K562 (cell line): ENCODE measurements at regions not wholly inside any gene's neighbourhood (a gene's known extent, or its start where the extent isn't known, plus 50 kb on each side); places are given as distances from the start of the nearest gene placed in this dataset.

ENCODE experiments used
- ATAC-seq: fragments of 200-7000 bp; cut with Tn5 transposase; 3 replicates; pipeline ENCODE4 v1.9.1; 2020; ENCODE audit warnings: moderate library complexity
- BruUV-seq: library from RNA; stranded (reverse); fragments of 400-500 nt; replicated peaks from 2 replicates; lab custom pipeline; 2021; lab: Mats Ljungman, UMichigan
- CTCF ChIA-PET: fragments of 300-600 bp; formaldehyde crosslinking; extraction: SDS; loops from one replicate; lab custom pipeline; 2021; ENCODE audit warnings: low intra/inter-chr PET ratio; lab: Yijun Ruan, JAX
- POLR2A ChIA-PET: fragments of 300-600, 350-650 bp; sonication (Branson Sonifier 250); formaldehyde crosslinking; extraction: SDS; loops from one replicate; lab custom pipeline; 2021; ENCODE audit warnings: antibody characterized with exemption, inconsistent platforms; lab: Yijun Ruan, JAX
- DNase-seq, 4 experiments: peaks; one replicate each; pipeline versions ENCODE4 v3.0.0 to v3.0.0-alpha.2; 2011 to 2018; ENCODE audit warnings: low spot score in 3 of 4, mixed read lengths in 3 of 4; ENCODE audit errors: extremely low read depth in 1 of 4
- FAIRE-seq: peaks from 2 replicates; lab custom pipeline; 2011; peaks lifted over from hg19 to GRCh38; lab: Jason Lieb, UNC
- H2AFZ ChIP-seq: 2 replicates; pipeline ENCODE4 v1.6.0; 2011; ENCODE audit warnings: low read depth, low read length, control low read depth, inconsistent platforms
- H3K27ac ChIP-seq: fragments of 200-600 bp; 3 replicates; pipeline ENCODE4 v1.8.0; 2011; ENCODE audit warnings: low read depth, mild to moderate bottlenecking, control low read depth, inconsistent platforms, low read length, moderate library complexity, mixed read lengths; ENCODE audit errors: extremely low read depth
- H3K27me3 ChIP-seq, 2 experiments: fragments of 300-600 bp in 1 of 2; 2 replicates in 1 of 2; 3 replicates in 1 of 2; pipeline versions ENCODE4 v1.6.0 to v1.8.0; 2011; ENCODE audit warnings: inconsistent platforms in 2 of 2, low read length in 2 of 2, mild to moderate bottlenecking in 1 of 2, mixed read lengths in 1 of 2, moderate library complexity in 1 of 2; ENCODE audit not compliant: control insufficient read depth in 2 of 2, insufficient read depth in 2 of 2
- H3K36me3 ChIP-seq: fragments of 300-600 bp; 3 replicates; pipeline ENCODE4 v1.8.0; 2011; ENCODE audit warnings: mild to moderate bottlenecking, low read length, inconsistent platforms; ENCODE audit not compliant: control insufficient read depth, insufficient read depth
- H3K4me1 ChIP-seq, 2 experiments: fragments of 200-600 bp in 1 of 2; replicated peaks in 1 of 2; 2 replicates in 1 of 2; 3 replicates in 1 of 2; pipeline versions ENCODE4 v1.5.1 to v1.8.0; 2011; ENCODE audit warnings: inconsistent platforms in 2 of 2, low read length in 2 of 2, mild to moderate bottlenecking in 1 of 2, mixed read lengths in 1 of 2, moderate library complexity in 1 of 2; ENCODE audit not compliant: control insufficient read depth in 2 of 2, insufficient read depth in 2 of 2
- H3K4me2 ChIP-seq: 2 replicates; pipeline ENCODE4 v1.6.1; 2011; ENCODE audit warnings: low read length, control low read depth, inconsistent platforms, mixed read lengths; ENCODE audit not compliant: insufficient read depth
- H3K4me3 ChIP-seq: fragments of 200-600 bp; sonication (generic), shearing (Covaris generic); 2 replicates; pipeline ENCODE4 v1.5.1; 2016; ENCODE audit warnings: control low read depth, inconsistent platforms
- H3K79me2 ChIP-seq: fragments of 200-600 bp; 3 replicates; pipeline ENCODE4 v1.8.0; 2011; ENCODE audit warnings: low read length, inconsistent platforms; ENCODE audit not compliant: control insufficient read depth, insufficient read depth
- H3K9ac ChIP-seq, 2 experiments: 2 replicates each; pipeline versions ENCODE4 v1.6.0 to v1.6.1; 2011; ENCODE audit warnings: low read depth in 2 of 2, low read length in 2 of 2, control low read depth in 1 of 2, inconsistent platforms in 1 of 2, mild to moderate bottlenecking in 1 of 2, mixed read lengths in 1 of 2; ENCODE audit not compliant: insufficient read depth in 1 of 2
- H3K9me1 ChIP-seq: one replicate; pipeline ENCODE4 v1.6.0; 2011; ENCODE audit warnings: inconsistent platforms, mild to moderate bottlenecking, low read length, moderate library complexity; ENCODE audit not compliant: control insufficient read depth, insufficient read depth
- H3K9me3 ChIP-seq: replicated peaks from 2 replicates; pipeline ENCODE4 v1.5.1; 2011; ENCODE audit warnings: low read depth, low read length, inconsistent platforms; ENCODE audit not compliant: control insufficient read depth, insufficient read depth
- H4K20me1 ChIP-seq: replicated peaks from 2 replicates; pipeline ENCODE4 v1.6.1; 2011; ENCODE audit warnings: low read length, inconsistent platforms, mixed read lengths; ENCODE audit not compliant: control insufficient read depth, insufficient read depth
- BRD9 ChIP-seq: fragments of 450-650 bp; IDR thresholded peaks from 2 replicates; pipeline ENCODE4 v1.6.1; 2018; ENCODE audit warnings: low read depth; ENCODE audit not compliant: partially characterized antibody
- CEBPG ChIP-seq, 3 experiments: fragments of 200-800 bp in 1 of 3; sonication (Bioruptor generic) in 1 of 3; sonication (generic) in 1 of 3; formaldehyde crosslinking in 1 of 3; IDR thresholded peaks in 2 of 3; conservative IDR thresholded peaks in 1 of 3; 2 replicates each; pipeline versions ENCODE4 v1.6.1 to v1.8.0; 2016 to 2022; ENCODE audit warnings: missing compliant biosample characterization in 2 of 3, missing genetic modification characterization in 2 of 3, mild to moderate bottlenecking in 1 of 3, missing genetic modification reagents in 1 of 3
- ETV1 ChIP-seq: fragments of 450-650 bp; conservative IDR thresholded peaks from 2 replicates; pipeline ENCODE4 v1.6.1; 2016; ENCODE audit warnings: missing genetic modification characterization, control low read depth, low read depth, missing compliant biosample characterization
- GATAD2A ChIP-seq: fragments of 450-650 bp; IDR thresholded peaks from 2 replicates; pipeline ENCODE4 v1.6.1; 2017
- KHSRP ChIP-seq: fragments of 450-650 bp; IDR thresholded peaks from 2 replicates; pipeline ENCODE4 v1.6.1; 2017
- MED1 ChIP-seq: sonication (generic); formaldehyde crosslinking; IDR thresholded peaks from 2 replicates; pipeline ENCODE4 v1.8.1; 2023; ENCODE audit warnings: missing genetic modification reagents, borderline replicate concordance
- MTA3 ChIP-seq: fragments of 450-650 bp; formaldehyde crosslinking; IDR thresholded peaks from 2 replicates; pipeline ENCODE4 v1.6.1; 2017; ENCODE audit warnings: mild to moderate bottlenecking, borderline replicate concordance
- MTF1 ChIP-seq: fragments of 250-450 bp; sonication (Bioruptor Pico); IDR thresholded peaks from 2 replicates; pipeline ENCODE4 v1.9.0; 2021; ENCODE audit warnings: moderate library complexity, mild to moderate bottlenecking, inconsistent platforms, borderline replicate concordance
- NR3C1 ChIP-seq: sonication (generic); formaldehyde crosslinking; IDR thresholded peaks from 2 replicates; pipeline ENCODE4 v1.8.1; 2022; ENCODE audit warnings: missing genetic modification reagents
- PCBP2 ChIP-seq: fragments of 200-400 bp; formaldehyde crosslinking; IDR thresholded peaks from 2 replicates; pipeline ENCODE4 v1.6.1; 2018; ENCODE audit warnings: low read length, low read depth, mild to moderate bottlenecking, moderate library complexity; ENCODE audit not compliant: poor library complexity, severe bottlenecking
- RBM14 ChIP-seq: fragments of 200-400 bp; formaldehyde crosslinking; IDR thresholded peaks from 2 replicates; pipeline ENCODE4 v1.6.1; 2018; ENCODE audit warnings: low read depth, mild to moderate bottlenecking, low read length, moderate library complexity, borderline replicate concordance; ENCODE audit not compliant: insufficient read depth
- SMARCC2 ChIP-seq: fragments of 450-650 bp; IDR thresholded peaks from 2 replicates; pipeline ENCODE4 v1.6.1; 2017; ENCODE audit warnings: antibody characterized with exemption, moderate library complexity, mild to moderate bottlenecking, low read depth
- TRIM25 ChIP-seq: fragments of 450-650 bp; IDR thresholded peaks from 2 replicates; pipeline ENCODE4 v1.7.0; 2016; ENCODE audit warnings: borderline replicate concordance
- ZBTB12 ChIP-seq: fragments of 250-450 bp; sonication (Bioruptor Pico); IDR thresholded peaks from 2 replicates; pipeline ENCODE4 v1.4.0; 2020
- ZNF785 ChIP-seq: fragments of 250-450 bp; sonication (Bioruptor Pico); IDR thresholded peaks from 2 replicates; pipeline ENCODE4 v1.4.0; 2020; ENCODE audit warnings: mild to moderate bottlenecking
- whole genome bisulfite sequencing: fragments of 100-300 bp; shearing (Covaris generic); methylation state at CpG from one replicate; pipeline ENCODE4 v1.1.6; 2016; ENCODE audit warnings: low coverage, mixed read lengths; ENCODE audit not compliant: insufficient coverage; ENCODE audit errors: missing lambda C conversion rate; 5-methylcytosine and 5-hydroxymethylcytosine counted together
- in situ Hi-C: fragments of 300-500 bp; cut with MboI; formaldehyde crosslinking; loops from 4 replicates; pipeline ENCODE4 v1.15.0; 2018; ENCODE audit warnings: inconsistent platforms, mixed read lengths
- intact Hi-C: fragments of 100-400 bp; cut with micrococcal nuclease; formaldehyde crosslinking; loops from 2 replicates; pipeline ENCODE4 v1.14.2; 2022
- TF ChIP-seq, protein P1 (sequence below): fragments of 250-450 bp; sonication (Bioruptor Pico); IDR thresholded peaks from 2 replicates; pipeline ENCODE4 v1.8.0; 2021; ENCODE audit warnings: borderline replicate concordance, mild to moderate bottlenecking, moderate library complexity; ENCODE audit not compliant: poor library complexity, severe bottlenecking
- TF ChIP-seq, protein P2 (sequence below): fragments of 450-650 bp; conservative IDR thresholded peaks from 2 replicates; pipeline ENCODE4 v1.6.1; 2016; ENCODE audit warnings: missing genetic modification characterization, low read depth, mild to moderate bottlenecking, missing compliant biosample characterization, moderate library complexity

- ChIA-PET CTCF (no interaction called here), POLR2A (no interaction called here)
- ATAC-seq: no peak
- Histone ChIP-seq H3K79me2 (no peaks in the 10 kb centered on the region), H2AFZ (no peak overlapping the region), H3K4me1 (no peaks in the 10 kb centered on the region), H3K36me3 (no peaks in the 10 kb centered on the region), H3K27ac (no peak overlapping the region), H3K9me3 (no peaks in the 10 kb centered on the region), H3K4me3 (no peak overlapping the region), H4K20me1 (no peaks in the 10 kb centered on the region), H3K27me3 (no peaks in the 10 kb centered on the region), H3K9me1 (no peaks in the 10 kb centered on the region), H3K9ac (no peak overlapping the region), H3K4me2 (no peak overlapping the region)
- intact Hi-C loops: no loop called here
- no peak for FAIRE-seq
- no TSS peak for BruUV-seq
- in situ Hi-C loops: no loop called here
- no peak for DNase-seq
- WGBS: under 1% methylated on average over 9 of the region's 10 CpGs
- TF ChIP-seq PCBP2: no peak
- TF ChIP-seq RBM14: no peak
- no peak for TF ChIP-seq MTF1 (CRISPR knock-in tag)
- no peak for TF ChIP-seq CEBPG (CRISPR knock-in tag; IDR thresholded peaks at IDR 0.05)
- no peak for TF ChIP-seq CEBPG (tag; conservative IDR thresholded peaks at IDR 0.05 in 1 of 2, IDR thresholded peaks at IDR 0.05 in 1 of 2)
- TF ChIP-seq ZNF785 (CRISPR knock-in tag): no peak
- TF ChIP-seq BRD9: no peak
- no peak for TF ChIP-seq SMARCC2
- no peak for TF ChIP-seq KHSRP
- TF ChIP-seq ETV1 (tag): no peak
- no peak for TF ChIP-seq TRIM25
- no peak for TF ChIP-seq MTA3
- TF ChIP-seq NR3C1 (CRISPR knock-in tag): no peak
- no peak for TF ChIP-seq GATAD2A
- TF ChIP-seq MED1 (CRISPR knock-in tag): no peak
- TF ChIP-seq, protein P1, sequence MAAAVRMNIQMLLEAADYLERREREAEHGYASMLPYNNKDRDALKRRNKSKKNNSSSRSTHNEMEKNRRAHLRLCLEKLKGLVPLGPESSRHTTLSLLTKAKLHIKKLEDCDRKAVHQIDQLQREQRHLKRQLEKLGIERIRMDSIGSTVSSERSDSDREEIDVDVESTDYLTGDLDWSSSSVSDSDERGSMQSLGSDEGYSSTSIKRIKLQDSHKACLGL (CRISPR knock-in tag): no peak
- TF ChIP-seq, protein P2, sequence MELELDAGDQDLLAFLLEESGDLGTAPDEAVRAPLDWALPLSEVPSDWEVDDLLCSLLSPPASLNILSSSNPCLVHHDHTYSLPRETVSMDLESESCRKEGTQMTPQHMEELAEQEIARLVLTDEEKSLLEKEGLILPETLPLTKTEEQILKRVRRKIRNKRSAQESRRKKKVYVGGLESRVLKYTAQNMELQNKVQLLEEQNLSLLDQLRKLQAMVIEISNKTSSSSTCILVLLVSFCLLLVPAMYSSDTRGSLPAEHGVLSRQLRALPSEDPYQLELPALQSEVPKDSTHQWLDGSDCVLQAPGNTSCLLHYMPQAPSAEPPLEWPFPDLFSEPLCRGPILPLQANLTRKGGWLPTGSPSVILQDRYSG (tag): no peak
- no peak for TF ChIP-seq ZBTB12 (CRISPR knock-in tag)
Measured at GRCh38 chr10:36171953-36172940, 530.2 kb upstream of the FZD8 start.
